ENCODE measurements at regions not wholly inside any gene's neighbourhood (a gene's known extent, or its start where the extent isn't known, plus 50 kb on each side); places are given as distances from the start of the nearest gene placed in this dataset.

DNA sequence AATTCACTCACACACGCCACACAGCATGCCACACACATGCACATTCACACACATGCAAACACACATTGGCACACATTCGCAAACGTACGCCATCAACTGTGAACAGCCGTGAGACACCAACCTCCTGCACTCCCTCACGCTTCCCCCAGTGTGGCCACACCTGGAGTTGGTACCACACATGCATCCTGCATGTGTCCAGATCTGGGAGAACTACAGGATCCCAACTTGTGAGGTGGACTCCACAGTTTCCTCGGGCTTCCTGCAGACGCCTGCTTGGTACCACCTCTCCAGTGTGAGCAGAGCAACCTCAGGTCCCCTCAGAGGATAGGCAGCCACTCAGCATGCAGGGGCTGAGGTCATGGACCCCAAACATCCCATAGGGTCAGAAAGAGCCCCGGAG lies 239.0 kb downstream of the EIPR1 start:
- TF ChIP-seq, protein P1, sequence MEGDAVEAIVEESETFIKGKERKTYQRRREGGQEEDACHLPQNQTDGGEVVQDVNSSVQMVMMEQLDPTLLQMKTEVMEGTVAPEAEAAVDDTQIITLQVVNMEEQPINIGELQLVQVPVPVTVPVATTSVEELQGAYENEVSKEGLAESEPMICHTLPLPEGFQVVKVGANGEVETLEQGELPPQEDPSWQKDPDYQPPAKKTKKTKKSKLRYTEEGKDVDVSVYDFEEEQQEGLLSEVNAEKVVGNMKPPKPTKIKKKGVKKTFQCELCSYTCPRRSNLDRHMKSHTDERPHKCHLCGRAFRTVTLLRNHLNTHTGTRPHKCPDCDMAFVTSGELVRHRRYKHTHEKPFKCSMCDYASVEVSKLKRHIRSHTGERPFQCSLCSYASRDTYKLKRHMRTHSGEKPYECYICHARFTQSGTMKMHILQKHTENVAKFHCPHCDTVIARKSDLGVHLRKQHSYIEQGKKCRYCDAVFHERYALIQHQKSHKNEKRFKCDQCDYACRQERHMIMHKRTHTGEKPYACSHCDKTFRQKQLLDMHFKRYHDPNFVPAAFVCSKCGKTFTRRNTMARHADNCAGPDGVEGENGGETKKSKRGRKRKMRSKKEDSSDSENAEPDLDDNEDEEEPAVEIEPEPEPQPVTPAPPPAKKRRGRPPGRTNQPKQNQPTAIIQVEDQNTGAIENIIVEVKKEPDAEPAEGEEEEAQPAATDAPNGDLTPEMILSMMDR (IDR thresholded peaks at IDR 0.05): no peak
- no peak for TF ChIP-seq POLR2A (IDR thresholded peaks at IDR 0.05)

Measured in body of pancreas (tissue), 4 donors.